ENCODE measurements at regions not wholly inside any gene's neighbourhood (a gene's known extent, or its start where the extent isn't known, plus 50 kb on each side); places are given as distances from the start of the nearest gene placed in this dataset.

DNA sequence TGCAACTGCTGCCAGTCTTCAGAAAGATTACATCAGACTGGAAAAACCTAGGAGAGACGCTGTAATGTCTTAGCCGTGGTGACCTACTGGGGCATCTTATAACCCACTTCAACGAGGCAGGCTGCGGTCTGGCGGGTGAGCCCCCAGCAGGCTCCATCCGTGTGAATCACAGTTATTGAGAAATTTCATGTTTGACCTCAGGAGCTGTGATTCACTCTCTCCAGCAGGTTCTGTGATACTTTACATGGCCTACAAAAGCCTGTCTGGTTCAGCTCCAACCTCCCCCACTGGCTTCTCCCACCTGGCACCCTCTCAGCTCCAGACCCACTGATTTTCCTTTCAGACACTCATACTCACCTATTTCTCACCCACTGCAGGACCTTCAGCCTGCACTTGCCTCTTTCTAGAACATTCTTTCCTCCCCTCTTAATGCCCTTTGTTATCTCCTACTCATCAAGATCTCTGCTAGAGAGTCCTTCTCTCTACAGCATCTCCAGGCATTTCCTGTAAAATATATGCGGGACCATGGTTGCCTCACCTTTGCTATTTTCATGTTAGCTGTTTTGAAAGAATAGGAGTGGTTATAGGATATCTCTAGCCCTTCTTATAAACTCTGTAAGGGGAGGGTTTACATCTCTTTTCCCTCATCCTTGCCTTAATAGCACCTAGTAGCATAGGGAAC, 227.9 kb downstream of the MAF start:
- no peak overlapping the region for H3K9ac ChIP-seq (ENCODE audit: insufficient read depth in 1 of 2, low read length in 2 of 2)
- H3K4me1 ChIP-seq (ENCODE audit: control insufficient read depth in 5 of 5, insufficient read depth in 5 of 5, low read length in 5 of 5), result peaks cover 0 to 6% (median 0%) of the 10 kb centered on the region in 5 donors
- ATAC-seq (ENCODE audit: insufficient read depth, low FRiP score) (peak; percentile 80), DNase-seq (no peak)
- no peak for TF ChIP-seq CTCF (IDR thresholded peaks at IDR 0.05; ENCODE audit: control extremely low read depth, extremely low read depth)
- H3K4me3 ChIP-seq, result no peak overlapping the region
- peaks cover 0 to 12% (median 0%) of the 10 kb centered on the region in 4 donors for H3K9me3 ChIP-seq (ENCODE audit: control insufficient read depth in 4 of 4, insufficient read depth in 3 of 4, low read length in 3 of 4)
- 55 to 67% methylated on average over 7 of the region's 7 CpGs for WGBS, 2 donors
- H3K27me3 ChIP-seq (ENCODE audit: control insufficient read depth in 3 of 3, insufficient read depth in 3 of 3, low read length in 2 of 3), result no peaks in the 10 kb centered on the region
- H3K36me3 ChIP-seq (ENCODE audit: control insufficient read depth in 4 of 4, insufficient read depth in 4 of 4, low read length in 4 of 4), result no peaks in the 10 kb centered on the region
- H3K27ac ChIP-seq (ENCODE audit: low read depth in 1 of 2, low read length in 1 of 2), result no peak overlapping the region

GRCh38 chr16:79370736-79371135, 229.8 kb downstream of the MAF start:
- TF ChIP-seq CTCF (IDR thresholded peaks at IDR 0.05; ENCODE audit: control extremely low read depth, extremely low read depth), result no peak
- H3K36me3 ChIP-seq (ENCODE audit: control insufficient read depth in 4 of 4, insufficient read depth in 4 of 4, low read length in 4 of 4), result no peaks in the 10 kb centered on the region
- peaks cover 0 to 12% (median 1%) of the 10 kb centered on the region in 4 donors for H3K9me3 ChIP-seq (ENCODE audit: control insufficient read depth in 4 of 4, insufficient read depth in 3 of 4, low read length in 3 of 4)
- H3K27ac ChIP-seq (ENCODE audit: low read depth in 1 of 2, low read length in 1 of 2), result no peak overlapping the region
- H3K27me3 ChIP-seq (ENCODE audit: control insufficient read depth in 3 of 3, insufficient read depth in 3 of 3, low read length in 2 of 3), result no peaks in the 10 kb centered on the region
- no peak overlapping the region for H3K4me3 ChIP-seq
- 87 to 94% methylated on average over 2 of the region's 2 CpGs for WGBS, 2 donors
- no peak for ATAC-seq (ENCODE audit: insufficient read depth, low FRiP score)
- H3K4me1 ChIP-seq (ENCODE audit: control insufficient read depth in 5 of 5, insufficient read depth in 5 of 5, low read length in 5 of 5), result peaks cover 0 to 6% (median 0%) of the 10 kb centered on the region in 5 donors
- DNase-seq, result no peak
- H3K9ac ChIP-seq (ENCODE audit: insufficient read depth in 1 of 2, low read length in 2 of 2), result no peak overlapping the region

DNA sequence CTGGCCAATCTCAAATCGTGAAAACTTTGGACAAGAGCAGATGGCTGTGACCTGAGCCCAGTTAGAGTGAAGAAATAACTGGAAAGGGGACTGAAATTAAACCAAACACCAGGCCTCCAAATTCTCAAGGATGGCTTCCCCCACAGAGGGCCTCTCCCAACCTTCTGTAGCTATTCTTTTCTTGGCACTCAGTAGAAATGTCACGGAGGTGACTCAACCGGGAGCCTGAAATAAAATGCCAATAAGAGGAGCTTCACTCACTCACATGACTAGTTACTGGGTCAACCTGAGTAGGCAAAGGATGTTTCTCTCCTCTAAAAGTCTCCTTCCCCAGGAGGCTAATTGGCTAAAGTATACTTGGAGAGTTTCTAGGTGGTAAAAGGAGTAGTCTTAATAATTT, 230.7 kb downstream of the MAF start:
- Histone ChIP-seq H3K27me3 (ENCODE audit: control insufficient read depth in 3 of 3, insufficient read depth in 3 of 3, low read length in 2 of 3) (no peaks in the 10 kb centered on the region), H3K4me3 (no peak overlapping the region), H3K4me1 (ENCODE audit: control insufficient read depth in 5 of 5, insufficient read depth in 5 of 5, low read length in 5 of 5) (peaks cover 0 to 6% (median 0%) of the 10 kb centered on the region in 5 donors), H3K9ac (ENCODE audit: insufficient read depth in 1 of 2, low read length in 2 of 2) (no peak overlapping the region), H3K9me3 (ENCODE audit: control insufficient read depth in 4 of 4, insufficient read depth in 3 of 4, low read length in 3 of 4) (peaks cover 0 to 12% (median 1%) of the 10 kb centered on the region in 4 donors), H3K27ac (ENCODE audit: low read depth in 1 of 2, low read length in 1 of 2) (no peak overlapping the region), H3K36me3 (ENCODE audit: control insufficient read depth in 4 of 4, insufficient read depth in 4 of 4, low read length in 4 of 4) (no peaks in the 10 kb centered on the region)
- no peak for TF ChIP-seq CTCF (IDR thresholded peaks at IDR 0.05; ENCODE audit: control extremely low read depth, extremely low read depth)
- ATAC-seq (ENCODE audit: insufficient read depth, low FRiP score) (no peak), DNase-seq (no peak)
- WGBS, 2 donors, result 82 to 88% methylated on average over 3 of the region's 3 CpGs

DNA sequence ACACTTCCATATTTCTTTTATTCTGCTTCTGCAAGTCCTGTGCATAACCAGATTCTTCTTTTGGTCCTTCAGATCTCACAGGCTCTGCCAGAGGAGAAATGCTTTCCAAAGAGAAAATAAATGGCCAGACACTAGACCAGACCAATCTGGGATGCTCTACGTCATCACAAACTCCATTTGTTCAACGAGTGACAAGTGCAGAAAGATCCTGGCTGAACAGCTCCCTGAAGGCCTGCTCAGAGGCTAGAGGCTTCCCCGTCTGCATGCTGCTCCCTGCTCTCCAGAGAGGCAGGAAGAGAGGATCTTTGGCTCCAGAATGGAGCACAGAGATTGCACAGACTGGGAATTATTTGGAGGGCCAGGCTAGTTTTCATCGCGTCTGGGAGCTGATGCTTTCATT, 232.7 kb downstream of the MAF start:
- H3K27me3 ChIP-seq (ENCODE audit: control insufficient read depth in 3 of 3, insufficient read depth in 3 of 3, low read length in 2 of 3), result no peaks in the 10 kb centered on the region
- peaks cover 0 to 6% (median 0%) of the 10 kb centered on the region in 5 donors for H3K4me1 ChIP-seq (ENCODE audit: control insufficient read depth in 5 of 5, insufficient read depth in 5 of 5, low read length in 5 of 5)
- H3K9me3 ChIP-seq (ENCODE audit: control insufficient read depth in 4 of 4, insufficient read depth in 3 of 4, low read length in 3 of 4), result peaks cover 0 to 9% (median 1%) of the 10 kb centered on the region in 4 donors
- no peak overlapping the region for H3K4me3 ChIP-seq
- DNase-seq (no peak), ATAC-seq (ENCODE audit: insufficient read depth, low FRiP score) (no peak)
- no peak overlapping the region for H3K27ac ChIP-seq (ENCODE audit: low read depth in 1 of 2, low read length in 1 of 2)
- no peak for TF ChIP-seq CTCF (IDR thresholded peaks at IDR 0.05; ENCODE audit: control extremely low read depth, extremely low read depth)
- WGBS, 2 donors, result 84 to 93% methylated on average over 5 of the region's 5 CpGs
- no peaks in the 10 kb centered on the region for H3K36me3 ChIP-seq (ENCODE audit: control insufficient read depth in 4 of 4, insufficient read depth in 4 of 4, low read length in 4 of 4)
- no peak overlapping the region for H3K9ac ChIP-seq (ENCODE audit: insufficient read depth in 1 of 2, low read length in 2 of 2)

Measured in lung (tissue), 11 donors.